Activated effector memory CD4-positive, alpha-beta T cell treated with anti-CD3 and anti-CD28 coated beads, Interleukin-2, amount 50 U/mL, for 16 hours (primary cell): ENCODE measurements at regions not wholly inside any gene's neighbourhood (a gene's known extent, or its start where the extent isn't known, plus 50 kb on each side); places are given as distances from the start of the nearest gene placed in this dataset.
"Not testable (repeated sequence)": the region's sequence is repeated elsewhere in the genome, so short reads cannot be mapped to it uniquely, and the experiment has no call there.

ENCODE experiments used
- DNase-seq: peaks from one replicate; pipeline ENCODE4 v3.0.0-alpha.2; 2020

DNA sequence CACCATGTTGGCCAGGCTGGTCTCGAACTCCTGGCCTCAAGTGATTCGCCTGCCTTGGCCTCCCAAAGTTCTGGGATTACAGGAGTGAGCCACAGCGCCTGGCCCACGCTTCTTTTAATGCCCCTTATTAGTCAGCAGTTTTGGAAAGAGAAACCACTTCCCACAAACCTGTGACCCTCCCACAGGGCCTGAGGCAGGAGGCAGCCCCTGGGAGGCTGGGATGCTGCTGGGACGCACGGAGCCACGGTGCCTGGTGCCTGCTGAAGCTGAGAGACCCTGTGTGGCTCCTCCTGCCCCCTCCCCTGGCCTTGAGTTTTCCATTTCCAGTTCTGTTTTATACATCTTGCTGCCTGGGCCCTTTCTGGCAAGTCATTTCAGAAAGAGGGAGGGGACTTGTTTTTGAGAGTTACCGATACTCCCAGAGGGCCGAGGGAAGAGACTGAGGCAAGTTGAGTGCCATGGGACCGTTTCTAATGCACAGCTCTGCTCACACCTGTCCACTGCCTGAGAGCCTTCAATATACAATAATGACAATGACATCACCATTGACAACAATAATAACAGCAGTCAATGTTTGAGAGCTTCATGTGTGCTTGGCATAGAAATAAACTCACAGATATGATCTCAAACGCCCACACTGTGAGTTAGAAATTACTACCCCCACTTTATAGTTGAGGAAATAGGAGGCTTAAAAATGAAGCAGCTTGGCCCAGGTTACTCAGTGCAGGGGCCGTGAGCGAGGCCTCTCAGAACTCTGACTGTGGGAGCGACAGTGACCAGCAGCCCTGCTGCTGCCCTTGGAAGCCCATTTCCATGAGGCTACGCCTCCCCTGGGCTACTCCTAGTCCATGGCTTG, 78.1 kb upstream of the YWHAQ start:
- DNase-seq: peak; percentile 69

DNA sequence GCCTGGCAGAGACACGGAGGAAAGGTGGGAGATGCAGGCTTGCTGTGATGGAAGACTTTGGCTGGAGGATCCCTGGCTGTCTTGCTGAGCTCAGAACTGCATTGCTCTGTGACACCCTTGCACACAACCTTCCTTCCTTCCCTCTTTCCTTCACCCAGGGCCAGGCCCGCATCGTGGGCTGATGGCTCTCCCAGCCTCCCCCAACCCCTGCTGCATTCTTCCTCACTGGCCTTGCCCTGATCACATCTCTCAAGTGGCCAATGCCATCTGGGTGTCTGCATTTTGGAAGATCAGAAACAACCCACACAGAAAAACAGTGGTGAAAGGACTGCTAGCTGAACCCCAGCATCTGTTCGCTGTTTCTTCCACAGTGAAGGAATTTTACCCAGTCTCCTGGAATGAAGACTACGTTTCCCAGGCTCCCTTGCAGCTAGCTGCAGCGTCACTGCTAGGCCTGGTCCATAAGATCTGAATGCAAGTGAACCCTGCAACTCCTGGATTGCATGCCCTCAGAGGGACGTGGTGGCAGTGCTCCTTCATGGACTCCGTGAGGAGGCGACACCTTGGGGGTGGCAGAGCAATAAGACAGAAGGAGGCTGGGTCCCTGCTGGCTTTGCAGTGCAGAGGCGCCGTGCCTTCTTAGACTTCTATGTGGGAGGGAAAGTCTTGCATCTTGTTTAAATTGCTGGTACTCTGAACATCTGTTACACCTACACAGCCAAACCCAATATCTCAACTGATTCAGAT, 78.9 kb upstream of the YWHAQ start:
- no peak for DNase-seq

DNA sequence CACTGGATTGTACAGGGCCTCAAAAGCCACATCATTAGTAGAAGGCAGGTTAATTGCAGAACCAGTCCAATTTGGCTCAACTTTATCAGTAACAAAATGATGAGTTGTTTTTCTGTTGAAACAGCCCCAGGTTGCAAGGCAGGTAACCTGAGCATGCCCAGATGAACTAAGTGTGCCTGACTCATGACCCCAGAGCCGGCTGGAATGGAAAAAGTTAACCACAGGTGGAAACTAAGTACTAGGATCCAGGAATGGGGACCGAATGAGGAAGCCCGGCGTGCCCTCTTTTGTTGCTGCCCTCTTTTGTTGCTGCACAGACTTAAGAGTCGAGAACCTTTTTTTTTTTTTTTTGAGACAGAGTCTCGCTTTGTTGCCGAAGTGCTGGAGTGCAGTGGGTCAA, 79.5 kb upstream of the YWHAQ start:
- DNase-seq: peak; percentile 70

DNA sequence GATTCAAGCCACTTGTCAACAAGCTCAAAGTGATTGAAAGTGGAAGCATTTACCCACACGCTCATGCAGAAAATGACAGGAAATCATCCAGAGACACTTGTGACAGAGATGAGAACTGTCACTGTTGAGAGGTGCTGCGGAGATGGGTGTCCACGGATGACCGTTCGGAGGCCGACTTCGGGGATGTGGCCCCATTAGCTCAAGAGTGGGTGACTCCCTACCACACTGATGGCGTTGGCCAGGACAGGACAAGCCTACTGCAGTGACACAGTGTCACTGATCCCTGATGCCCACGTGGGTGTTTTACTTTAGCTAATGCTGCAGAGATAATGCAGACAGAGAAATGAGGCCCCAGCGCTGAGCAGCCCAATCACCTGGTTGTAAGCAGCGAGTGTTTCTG, 81.5 kb upstream of the YWHAQ start:
- no peak for DNase-seq

DNA sequence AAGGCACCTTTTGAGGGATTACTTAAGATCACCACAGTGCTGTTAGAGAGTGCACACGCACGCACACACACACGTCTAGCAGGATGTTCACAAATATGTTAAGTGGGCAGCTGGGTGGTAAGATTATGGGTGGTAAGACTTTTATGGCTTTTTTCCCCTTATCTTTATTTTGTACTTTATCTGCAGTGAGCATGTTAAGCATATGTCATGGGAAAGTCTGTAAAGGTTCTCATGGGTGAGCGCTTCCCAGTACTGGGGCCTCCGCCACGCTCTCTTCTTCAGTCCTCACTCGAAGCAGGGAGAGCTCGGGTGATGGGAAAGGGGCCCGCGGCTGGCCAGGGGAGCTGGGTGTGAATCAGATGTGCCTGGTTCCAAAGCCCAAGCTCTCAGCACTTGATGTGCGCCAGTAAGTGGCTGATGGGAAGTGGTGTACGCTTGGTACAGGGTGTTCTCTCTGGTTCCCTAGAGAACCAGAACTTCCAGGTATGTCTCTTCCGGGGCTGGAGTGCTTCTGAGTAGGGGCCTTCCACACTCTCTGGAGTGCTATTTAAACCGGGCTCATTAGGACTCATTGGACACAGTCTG, 83.9 kb upstream of the YWHAQ start:
- DNase-seq: no peak

DNA sequence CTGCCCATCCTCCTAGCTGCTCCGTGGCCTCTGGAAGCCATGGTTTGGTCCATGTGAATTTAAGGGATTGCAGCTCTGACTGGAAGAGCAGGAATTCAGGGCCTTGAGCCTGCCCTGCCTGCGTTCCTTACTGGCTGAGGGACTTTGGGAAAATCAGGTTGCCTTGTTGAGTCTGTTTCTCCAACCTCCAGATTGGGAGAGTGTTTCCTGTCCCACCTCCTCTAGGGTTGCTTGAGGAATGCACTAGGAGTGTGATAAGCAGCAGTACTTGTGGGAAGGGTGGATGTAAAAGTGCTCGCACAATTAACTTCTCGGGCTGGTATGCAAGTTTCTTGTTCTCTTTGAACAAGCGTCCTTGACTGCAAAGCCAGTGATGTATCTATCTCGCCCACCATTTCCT, 84.4 kb upstream of the YWHAQ start:
- no peak for DNase-seq

DNA sequence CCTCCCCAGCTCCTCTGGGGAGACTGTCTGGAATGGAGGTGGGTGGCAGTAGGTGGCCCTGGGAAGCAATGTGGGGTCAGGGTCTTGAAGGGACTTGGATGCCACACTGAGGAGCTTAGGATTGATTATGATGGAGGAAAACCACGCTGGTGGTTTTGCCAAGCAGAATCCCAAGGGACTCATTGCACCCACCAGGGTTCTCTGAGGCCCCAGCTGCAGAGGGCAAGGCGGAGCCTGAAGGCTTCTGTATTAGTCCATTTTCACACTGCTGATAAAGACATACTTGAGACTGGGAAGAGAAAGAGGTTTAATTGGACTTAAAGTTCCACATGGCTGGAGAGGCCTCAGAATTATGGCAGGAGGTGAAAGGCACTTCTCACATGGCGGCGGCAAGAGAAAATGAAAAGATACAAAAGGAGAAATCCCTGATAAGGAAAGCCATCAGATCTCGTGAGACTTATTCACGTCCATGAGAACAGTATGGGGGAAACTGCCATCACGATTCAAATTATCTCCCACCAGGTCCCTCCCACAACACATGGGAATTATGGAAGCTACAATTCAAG, 87.2 kb upstream of the YWHAQ start:
- DNase-seq: no peak

DNA sequence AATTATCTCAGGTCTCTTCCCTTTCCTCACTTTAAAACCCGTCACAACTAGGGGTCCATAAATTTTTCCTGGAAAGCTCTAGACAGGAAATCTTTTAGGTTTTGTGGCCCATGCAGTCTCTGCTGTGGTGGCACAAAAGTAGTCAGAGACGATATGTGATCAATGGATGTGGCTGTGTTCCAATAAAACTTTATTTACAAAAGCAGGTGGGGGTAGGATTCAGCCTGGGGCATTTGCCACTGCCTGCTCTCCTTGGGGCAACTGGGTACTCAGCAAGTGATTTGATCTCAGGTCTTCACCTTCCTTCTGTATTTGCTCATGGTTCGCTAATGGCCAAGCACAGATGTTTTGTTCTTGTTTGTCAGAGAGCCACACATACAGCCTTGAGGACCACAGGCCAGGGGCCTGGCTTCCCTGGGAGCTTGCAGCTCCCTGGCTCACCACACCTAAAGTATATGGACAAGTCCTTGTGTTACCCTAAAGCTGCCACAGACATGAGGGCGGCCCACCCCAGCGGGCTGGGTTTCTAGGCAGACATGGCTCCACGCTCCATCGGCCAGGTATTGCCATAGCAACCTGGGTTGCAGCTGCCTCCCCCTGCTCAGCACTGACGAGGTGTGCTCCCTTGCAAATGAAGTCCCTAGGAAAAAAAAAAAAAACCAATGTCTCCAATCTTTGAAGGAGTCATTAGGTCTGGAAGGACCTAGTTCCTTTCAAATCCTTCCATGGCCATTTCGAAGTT, 89.7 kb upstream of the YWHAQ start:
- DNase-seq: no peak

DNA sequence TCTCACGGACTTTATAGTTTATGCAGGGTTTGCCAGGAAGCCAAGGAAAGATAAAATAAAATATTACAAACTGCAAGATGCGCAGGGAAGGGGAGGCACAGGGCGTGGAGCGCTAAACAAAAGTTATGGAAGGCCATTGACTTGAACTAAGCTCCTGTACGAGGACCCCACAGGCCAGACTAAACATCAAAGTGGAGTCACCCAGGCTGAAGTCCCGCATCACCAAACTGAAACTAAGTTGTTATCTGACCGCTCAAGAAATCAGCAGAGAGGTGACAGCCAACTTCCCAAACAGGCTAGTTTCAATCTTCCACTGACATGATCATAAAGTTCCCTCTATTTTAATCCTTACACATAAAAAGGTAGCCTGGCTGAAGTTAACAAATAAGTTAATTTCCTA, 90.5 kb upstream of the YWHAQ start:
- DNase-seq: no peak

DNA sequence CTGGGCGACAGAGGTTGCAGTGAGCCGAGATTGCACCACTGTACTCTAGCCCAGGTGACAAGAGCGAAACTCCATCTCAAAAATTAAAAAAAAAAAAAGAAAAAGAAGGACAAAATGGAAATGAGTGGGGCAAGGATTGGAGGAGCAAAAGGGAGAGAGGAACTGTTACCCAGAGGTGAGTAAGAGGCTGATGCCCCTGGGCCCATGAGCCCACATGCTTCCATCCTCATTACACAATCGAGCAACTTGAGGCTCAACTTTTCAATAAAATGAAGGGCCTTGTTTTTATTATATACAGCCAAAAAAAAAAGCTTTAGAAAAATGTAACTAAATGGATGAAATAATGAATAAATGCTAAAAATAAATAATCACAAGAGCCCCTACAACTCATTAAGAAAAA, 91.7 kb upstream of the YWHAQ start:
- DNase-seq: peak; percentile 27

DNA sequence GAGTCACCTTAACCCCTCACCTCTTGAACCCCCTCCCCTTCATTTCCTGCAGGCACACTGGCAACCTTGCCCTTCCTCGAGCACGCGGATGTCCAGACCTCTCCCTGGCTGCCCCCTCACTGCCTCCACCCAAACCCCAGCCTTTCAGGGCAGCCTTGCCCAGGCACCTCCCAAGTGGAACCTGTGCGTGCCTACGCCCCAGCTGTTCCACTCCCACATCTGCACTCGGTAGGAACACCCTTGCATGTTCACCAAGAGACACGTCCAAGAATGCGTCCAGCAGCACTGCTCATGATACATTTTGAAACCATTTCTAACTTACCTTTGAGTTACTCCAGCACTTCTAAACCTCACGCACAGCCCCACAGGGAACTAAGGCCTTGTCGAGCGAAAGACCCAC, 93.8 kb upstream of the YWHAQ start:
- peak; percentile 51 for DNase-seq

DNA sequence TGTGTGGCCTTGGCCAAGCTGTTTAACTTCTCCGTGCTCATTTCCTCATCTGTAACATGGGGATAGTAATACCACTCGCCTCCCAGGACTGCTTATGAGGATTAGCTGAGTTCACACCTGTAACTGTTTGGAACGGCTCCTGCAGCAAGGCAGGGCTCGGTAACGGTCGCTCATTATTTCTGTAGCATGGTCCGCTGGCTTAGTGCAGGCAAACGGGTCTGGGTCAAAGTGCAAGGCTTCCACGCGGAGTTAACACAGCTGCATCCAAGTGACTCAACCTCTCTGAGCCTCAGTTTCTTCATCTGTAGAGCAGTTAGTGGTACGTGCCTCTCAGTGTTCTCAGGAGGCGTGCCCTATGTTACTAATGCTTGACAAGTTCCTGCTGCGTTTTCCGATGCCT, 94.3 kb upstream of the YWHAQ start:
- DNase-seq: no peak

DNA sequence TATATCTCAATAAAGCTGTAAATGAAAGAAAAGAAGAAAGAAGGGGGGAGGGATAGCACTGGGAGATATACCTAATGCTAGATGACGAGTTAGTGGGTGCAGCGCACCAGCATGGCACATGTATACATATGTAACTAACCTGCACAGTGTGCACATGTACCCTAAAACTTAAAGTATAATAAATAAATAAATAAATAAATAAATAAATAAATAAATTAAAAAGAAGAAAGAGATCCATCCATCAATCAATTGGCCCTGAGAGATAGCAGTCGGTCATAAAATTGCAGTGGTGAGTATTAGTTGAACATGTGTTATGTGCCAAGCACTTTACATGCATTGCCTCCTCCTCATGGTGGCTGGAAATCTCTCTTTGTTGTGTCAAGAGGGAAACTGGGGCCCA, 95.2 kb upstream of the YWHAQ start:
- not testable (repeated sequence) for DNase-seq

DNA sequence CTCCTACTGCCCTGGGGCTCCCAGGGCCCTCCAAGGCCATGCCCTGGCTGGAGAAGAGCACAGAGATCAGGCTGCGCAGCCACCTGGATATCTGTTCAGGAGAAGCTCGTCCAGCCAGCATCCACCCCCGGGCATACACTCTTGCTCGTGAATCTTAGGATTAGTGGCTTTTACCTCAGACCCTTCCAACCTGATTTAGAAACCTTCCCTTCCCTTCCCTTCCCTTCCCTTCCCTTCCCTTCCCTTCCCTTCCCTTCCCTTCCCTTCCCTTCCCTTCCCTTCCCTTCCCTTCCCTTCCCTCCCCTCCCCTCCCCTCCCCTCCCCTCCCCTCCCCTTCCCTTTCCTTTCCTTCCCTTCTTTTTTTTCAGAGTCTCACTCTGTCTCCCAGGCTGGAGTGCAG, 99.7 kb upstream of the YWHAQ start:
- not testable (repeated sequence) for DNase-seq

DNA sequence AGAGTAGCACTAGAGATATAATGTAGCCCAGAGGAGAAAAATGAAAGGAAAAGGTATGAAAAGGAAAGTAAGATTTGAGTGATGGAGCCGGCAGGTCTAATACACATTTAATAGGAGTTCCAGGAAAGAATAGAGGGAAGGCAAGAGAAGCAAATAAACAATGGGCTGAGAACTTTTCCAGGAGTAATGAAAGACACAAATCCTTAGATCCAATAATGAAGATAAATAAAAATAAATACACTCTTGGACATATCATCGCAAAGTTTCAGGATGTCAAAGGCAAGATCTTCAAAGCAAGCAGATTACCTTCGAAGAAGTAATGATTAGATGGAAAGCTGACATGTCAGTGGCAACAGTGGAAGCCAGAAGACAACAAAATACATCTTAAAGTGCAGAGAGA, 102.0 kb upstream of the YWHAQ start:
- DNase-seq: no peak

DNA sequence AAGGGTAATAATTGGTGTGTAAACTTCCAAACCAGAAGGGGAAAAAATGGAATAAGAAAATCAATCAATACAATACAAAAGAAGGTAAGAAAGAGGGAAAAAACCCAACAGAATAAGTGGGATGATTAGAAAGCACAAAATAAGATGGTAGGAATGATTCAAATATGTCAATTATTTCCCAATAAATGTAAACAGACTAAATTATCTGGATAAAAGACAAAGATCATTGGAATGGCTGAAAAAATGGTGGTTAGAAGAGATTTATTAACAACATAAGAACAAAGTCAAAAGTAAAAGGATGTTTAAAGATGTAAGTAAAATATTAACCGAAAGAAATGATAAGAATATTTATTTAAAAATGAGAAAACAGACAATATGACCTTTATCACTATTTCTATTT, 103.5 kb upstream of the YWHAQ start:
- DNase-seq: no peak

DNA sequence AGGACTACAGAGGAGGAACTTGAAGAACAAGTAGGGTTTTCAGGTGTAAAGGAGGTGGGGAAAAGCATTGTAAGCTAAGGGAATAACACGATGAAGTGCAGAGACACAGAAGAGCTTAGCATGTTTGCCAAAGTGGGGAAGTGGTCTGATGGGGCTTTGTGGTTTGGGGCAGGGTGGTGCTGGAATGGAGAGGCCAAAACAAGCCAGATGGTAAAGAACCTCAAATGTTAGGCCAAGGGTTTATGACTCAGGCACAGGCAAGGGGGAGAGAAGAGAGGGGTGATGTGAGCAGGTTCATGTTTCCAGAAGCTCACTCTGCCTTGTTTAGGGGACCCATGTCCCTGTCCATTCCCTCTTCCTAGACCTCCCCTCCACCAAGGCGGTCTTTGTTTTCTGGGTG, 104.5 kb upstream of the YWHAQ start:
- no peak for DNase-seq

DNA sequence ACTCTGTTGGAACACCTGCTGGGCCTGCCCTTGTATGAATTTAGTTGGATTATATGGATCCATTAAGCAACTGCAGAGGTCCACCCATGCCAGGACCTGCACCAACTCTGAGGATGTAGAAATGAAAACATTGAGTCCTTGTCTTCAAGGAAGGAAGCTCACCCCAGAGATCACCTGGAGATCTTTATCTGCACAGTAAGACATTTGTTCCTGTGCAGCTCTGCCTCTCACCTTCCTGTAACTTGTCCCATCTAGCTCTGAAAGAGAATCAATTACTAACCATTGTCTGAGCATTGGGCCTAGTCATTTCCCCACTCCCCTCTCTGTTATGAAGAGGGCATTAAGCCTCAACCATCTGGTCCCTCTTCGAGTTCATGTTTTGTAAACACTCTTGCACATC, 105.2 kb upstream of the YWHAQ start:
- DNase-seq: no peak

DNA sequence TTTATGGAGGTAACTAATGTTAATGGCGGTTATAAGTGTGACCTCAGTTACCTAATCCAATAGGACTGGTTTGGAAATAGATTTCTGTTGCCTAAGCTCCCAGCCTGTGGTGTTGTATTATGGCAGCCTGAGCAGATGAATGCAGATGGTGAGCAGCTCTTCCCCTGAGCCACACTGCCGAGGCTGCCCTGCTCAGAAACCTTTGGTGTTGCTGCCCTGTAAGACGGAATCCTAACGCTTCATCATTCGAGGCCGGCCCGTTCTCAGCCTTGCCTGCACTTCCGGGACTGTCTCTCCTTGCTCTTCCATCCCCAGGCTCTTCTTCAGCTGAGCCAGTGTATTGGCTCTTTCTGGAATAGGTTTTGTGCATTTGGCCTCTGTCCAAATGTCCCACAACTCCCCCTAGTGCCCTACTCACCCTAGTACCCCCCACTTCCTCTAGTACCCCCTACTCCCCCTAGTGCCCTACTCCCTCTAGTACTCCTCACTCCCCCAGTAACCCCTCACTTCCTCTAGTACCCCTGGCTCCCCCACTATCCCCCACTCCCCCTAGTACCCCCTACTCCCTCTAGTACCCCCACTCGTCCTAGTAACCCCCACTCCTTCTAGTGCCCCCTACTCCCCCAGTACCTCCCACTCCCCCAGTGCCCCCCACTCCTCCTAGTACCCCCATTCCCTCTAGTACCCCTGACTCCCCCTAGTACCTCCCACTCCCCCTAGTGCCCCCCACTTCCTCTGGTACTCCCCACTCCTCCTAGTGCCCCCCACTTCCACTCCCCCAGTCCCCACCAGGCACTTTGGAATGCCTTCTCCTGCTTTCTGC, 106.0 kb upstream of the TAF1B start:
- no peak for DNase-seq

DNA sequence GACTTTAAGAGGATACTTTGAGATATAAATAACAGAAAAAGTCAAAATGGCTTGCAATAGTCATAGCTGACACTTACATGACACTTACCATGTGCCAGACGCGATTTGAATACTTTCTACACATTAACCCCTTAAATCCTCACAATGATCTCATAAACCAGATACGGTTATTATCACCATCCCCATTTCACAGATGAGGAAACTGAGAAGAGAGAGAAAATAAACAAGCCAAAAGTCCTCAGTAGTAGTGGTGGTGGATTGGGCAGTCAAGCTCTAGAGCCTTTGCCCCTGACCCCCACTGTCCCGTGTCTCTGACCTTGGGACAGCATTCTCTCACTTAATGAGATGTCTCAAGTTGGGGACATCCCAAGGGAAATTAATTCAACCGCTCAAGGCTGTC, 105.2 kb upstream of the TAF1B start:
- DNase-seq: no peak

DNA sequence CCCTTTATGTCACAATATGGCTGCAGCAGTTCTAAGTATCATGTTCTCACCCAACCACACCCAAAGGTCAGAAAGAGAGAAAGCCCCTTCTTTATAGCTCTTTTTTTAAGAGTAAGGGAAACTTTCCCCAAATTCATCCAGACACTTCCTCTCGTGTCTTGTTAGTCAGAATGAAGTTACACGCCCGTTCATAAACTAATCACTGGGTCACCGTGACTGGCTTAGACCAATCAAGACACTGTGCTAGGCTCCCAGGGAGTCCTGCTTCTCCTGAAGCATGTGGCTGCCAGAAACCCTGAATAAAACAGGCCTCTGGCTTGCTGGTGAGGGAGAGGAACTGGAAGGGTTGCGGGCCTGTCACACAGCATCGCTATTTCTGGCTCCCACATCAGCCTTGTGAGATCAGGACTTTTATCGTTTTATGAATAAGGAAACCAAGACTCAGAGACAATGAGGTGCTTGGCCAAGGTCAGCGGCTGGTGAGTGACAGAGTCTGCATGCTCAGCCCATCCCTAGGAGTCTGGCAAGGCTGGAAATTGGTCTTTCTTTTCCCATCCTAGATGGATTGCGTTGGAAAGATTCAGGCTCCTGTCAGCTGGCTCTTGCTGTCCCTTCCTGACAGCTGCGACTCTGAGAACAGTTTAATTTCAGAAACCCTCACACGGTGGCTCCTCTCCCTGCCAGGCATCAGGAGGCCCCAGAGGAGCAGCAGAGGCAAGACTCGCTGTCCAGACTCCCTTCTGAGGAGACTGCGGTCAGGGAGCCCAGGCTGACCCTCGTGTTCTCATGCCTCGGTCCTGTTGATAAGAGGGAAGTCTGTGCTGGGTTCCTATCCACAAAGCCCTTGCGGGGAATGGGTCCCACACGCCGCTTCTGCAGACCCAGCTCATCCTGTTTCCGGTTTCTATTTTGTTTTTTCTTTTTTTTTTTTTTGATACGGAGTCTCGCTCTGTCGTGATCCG, 104.5 kb upstream of the TAF1B start:
- DNase-seq: peak; percentile 65
